ENCODE measurements at regions not wholly inside any gene's neighbourhood (a gene's known extent, or its start where the extent isn't known, plus 50 kb on each side); places are given as distances from the start of the nearest gene placed in this dataset. TPM values are rescaled to one million over a fixed set of nuclear protein-coding genes. Genes with fewer than 3 reads are reported as not detected.
A peak's percentile ranks its signal among the peaks of the same experiment; 100 is the strongest.

GRCh38 chr2:207478572-207478971 lies 51.2 kb upstream of the CREB1 start:
- no peak overlapping the region for H3K27ac Mint-ChIP-seq (ENCODE audit: unreplicated experiment)
- H3K27me3 Mint-ChIP-seq (ENCODE audit: unreplicated experiment), result peaks cover 3% of the 10 kb centered on the region
- TF ChIP-seq CTCF (IDR thresholded peaks at IDR 0.05; ENCODE audit: unreplicated experiment), result no peak
- peaks cover 20% of the 10 kb centered on the region for H3K4me1 Mint-ChIP-seq (ENCODE audit: unreplicated experiment)
- H3K9me3 Mint-ChIP-seq (ENCODE audit: unreplicated experiment), result no peaks in the 10 kb centered on the region
- no peaks in the 10 kb centered on the region for H3K36me3 Mint-ChIP-seq (ENCODE audit: low read depth, unreplicated experiment)
- DNase-seq (ENCODE audit: low spot score), result no peak
- H3K4me3 Mint-ChIP-seq (ENCODE audit: unreplicated experiment), result no peak overlapping the region

- no peak for TF ChIP-seq CTCF (IDR thresholded peaks at IDR 0.05; ENCODE audit: unreplicated experiment)
- H3K4me1 Mint-ChIP-seq (ENCODE audit: unreplicated experiment), result peaks cover 16% of the 10 kb centered on the region
- DNase-seq (ENCODE audit: low spot score), result no peak
- H3K36me3 Mint-ChIP-seq (ENCODE audit: low read depth, unreplicated experiment), result no peaks in the 10 kb centered on the region
- peak overlapping the region; percentile 42 for H3K27ac Mint-ChIP-seq (ENCODE audit: unreplicated experiment)
- H3K9me3 Mint-ChIP-seq (ENCODE audit: unreplicated experiment), result no peaks in the 10 kb centered on the region
- H3K4me3 Mint-ChIP-seq (ENCODE audit: unreplicated experiment), result no peak overlapping the region
- peaks cover 3% of the 10 kb centered on the region for H3K27me3 Mint-ChIP-seq (ENCODE audit: unreplicated experiment)
Measured at GRCh38 chr2:207479198-207479785, 50.5 kb upstream of the CREB1 start.

Small RNA genes lying in the stretch of these regions (microRNA-seq; reads per million reads assigned to microRNA genes)
- gene MIR1302-4 (ENCODE audit: unreplicated experiment), result not detected
